ENCODE measurements at regions not wholly inside any gene's neighbourhood (a gene's known extent, or its start where the extent isn't known, plus 50 kb on each side); places are given as distances from the start of the nearest gene placed in this dataset.
"Not testable (repeated sequence)": the region's sequence is repeated elsewhere in the genome, so short reads cannot be mapped to it uniquely, and the experiment has no call there.

GRCh38 chr3:166447513-166447912 lies 610.3 kb upstream of the BCHE start:
- no peak for DNase-seq (ENCODE audit: low read depth)

- DNase-seq (ENCODE audit: low read depth), result no peak
These were observed 609.8 kb upstream of the BCHE start for GRCh38 chr3:166446986-166447385.

- no peak for DNase-seq (ENCODE audit: low read depth)
These were observed 609.1 kb upstream of the BCHE start for GRCh38 chr3:166446291-166446690.

- DNase-seq (ENCODE audit: low read depth), result no peak
These were observed 608.6 kb upstream of the BCHE start for GRCh38 chr3:166445865-166446264.

GRCh38 chr3:166444756-166445155 lies 607.5 kb upstream of the BCHE start:
- DNase-seq (ENCODE audit: low read depth), result no peak

- DNase-seq (ENCODE audit: low read depth), result no peak
These were observed 607.1 kb upstream of the BCHE start for GRCh38 chr3:166444336-166444735.

GRCh38 chr3:166435469-166436057 lies 598.3 kb upstream of the BCHE start:
- no peak for DNase-seq (ENCODE audit: low read depth)

- no peak for DNase-seq (ENCODE audit: low read depth)
These were observed 595.8 kb upstream of the BCHE start for GRCh38 chr3:166433060-166433459.

- no peak for DNase-seq (ENCODE audit: low read depth)
These were observed 588.8 kb upstream of the BCHE start for GRCh38 chr3:166425900-166426611.

GRCh38 chr3:166425021-166425420 lies 587.8 kb upstream of the BCHE start:
- no peak for DNase-seq (ENCODE audit: low read depth)

- not testable (repeated sequence) for DNase-seq (ENCODE audit: low read depth)
These were observed 586.7 kb upstream of the BCHE start for GRCh38 chr3:166423824-166424513.

- DNase-seq (ENCODE audit: low read depth), result no peak
These were observed 585.3 kb upstream of the BCHE start for GRCh38 chr3:166422556-166422955.

GRCh38 chr3:166420071-166420470 lies 582.8 kb upstream of the BCHE start:
- DNase-seq (ENCODE audit: low read depth), result no peak

- no peak for DNase-seq (ENCODE audit: low read depth)
These were observed 568.7 kb upstream of the BCHE start for GRCh38 chr3:166405896-166406295.

- DNase-seq (ENCODE audit: low read depth), result no peak
These were observed 568.2 kb upstream of the BCHE start for GRCh38 chr3:166405465-166405864.

- no peak for DNase-seq (ENCODE audit: low read depth)
These were observed 553.1 kb upstream of the BCHE start for GRCh38 chr3:166390303-166390702.

- DNase-seq (ENCODE audit: low read depth), result no peak
These were observed 551.1 kb upstream of the BCHE start for GRCh38 chr3:166388321-166388720.

- no peak for DNase-seq (ENCODE audit: low read depth)
These were observed 535.4 kb upstream of the BCHE start for GRCh38 chr3:166372571-166373106.

GRCh38 chr3:166367947-166368533 lies 530.8 kb upstream of the BCHE start:
- no peak for DNase-seq (ENCODE audit: low read depth)

GRCh38 chr3:166362698-166363097 lies 525.5 kb upstream of the BCHE start:
- DNase-seq (ENCODE audit: low read depth), result no peak

- DNase-seq (ENCODE audit: low read depth), result no peak
These were observed 523.5 kb upstream of the BCHE start for GRCh38 chr3:166360720-166361119.

GRCh38 chr3:166351461-166351860 lies 514.2 kb upstream of the BCHE start:
- DNase-seq (ENCODE audit: low read depth), result no peak

All from forelimb muscle (tissue), 1 donor.